ENCODE measurements at regions not wholly inside any gene's neighbourhood (a gene's known extent, or its start where the extent isn't known, plus 50 kb on each side); places are given as distances from the start of the nearest gene placed in this dataset.

GRCh38 chr16:27686926-27687325 lies 137.0 kb downstream of the KATNIP start:
- no peak for FAIRE-seq

DNA sequence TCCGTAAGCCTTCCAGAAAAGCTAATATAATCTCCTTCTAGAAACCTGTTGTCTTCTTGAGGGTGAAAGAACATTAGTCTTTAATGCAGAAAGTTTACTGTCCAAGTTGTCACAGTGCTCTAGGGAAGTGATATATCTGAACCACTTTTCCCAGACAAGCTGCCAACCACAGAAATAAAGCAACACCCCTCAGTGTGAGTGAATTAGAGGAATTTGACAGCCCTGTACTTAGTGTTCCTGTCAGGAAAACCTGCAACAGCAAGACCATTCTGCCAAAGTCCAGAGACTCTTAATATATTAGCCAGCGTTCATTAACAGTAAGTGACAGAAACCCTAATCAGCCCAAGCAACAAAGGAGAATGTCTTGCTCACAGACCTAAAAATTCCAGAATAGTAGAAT lies 137.7 kb downstream of the KATNIP start:
- no peak for FAIRE-seq

DNA sequence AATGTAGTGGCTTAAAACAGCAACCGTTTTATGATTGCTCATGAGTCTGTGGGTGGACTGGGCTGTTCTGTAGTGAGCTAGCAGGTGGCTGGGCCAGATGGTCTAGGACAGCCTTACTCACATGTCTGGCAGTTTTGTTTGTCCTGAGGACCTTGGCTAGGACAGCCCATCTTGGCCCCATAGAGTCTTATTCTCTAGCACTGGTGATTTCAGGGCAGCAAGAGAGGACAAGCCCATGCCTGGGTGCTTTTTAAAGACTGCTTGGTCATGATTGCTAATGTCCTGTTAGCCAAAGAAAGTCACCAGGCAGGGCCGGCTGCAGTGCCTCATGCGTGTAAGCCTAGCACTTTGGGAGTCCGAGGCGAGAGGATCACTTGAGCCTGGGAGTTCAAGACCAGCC lies 139.8 kb downstream of the KATNIP start:
- FAIRE-seq: no peak

GRCh38 chr16:27690608-27691007 lies 140.7 kb downstream of the KATNIP start:
- FAIRE-seq: no peak

- no peak for FAIRE-seq
Observed at GRCh38 chr16:27691721-27692120, 141.8 kb downstream of the KATNIP start.

DNA sequence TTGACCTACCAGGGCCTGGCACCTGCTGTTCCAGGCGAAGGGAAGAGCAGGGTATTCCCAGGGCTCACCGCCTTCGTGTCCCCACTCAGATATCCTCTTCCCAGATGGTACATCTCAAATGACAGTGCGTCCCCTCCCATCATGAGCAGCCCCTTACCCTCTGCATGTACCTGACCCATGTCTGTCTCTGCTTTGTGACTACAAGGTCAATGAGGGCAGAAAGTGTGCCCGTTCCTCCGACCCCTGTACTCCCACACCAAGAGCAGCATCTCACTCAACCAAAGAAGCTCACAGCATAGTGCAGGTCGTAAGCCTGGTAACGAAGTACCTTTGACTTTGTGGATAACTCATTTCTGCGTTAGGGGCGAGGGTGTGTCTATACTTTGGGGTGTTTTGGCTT lies 142.6 kb downstream of the KATNIP start:
- FAIRE-seq: no peak

- no peak for FAIRE-seq
Observed at GRCh38 chr16:27695161-27695560, 145.2 kb downstream of the KATNIP start.

- no peak for FAIRE-seq
Observed at GRCh38 chr16:27698266-27698665, 148.3 kb downstream of the KATNIP start.

DNA sequence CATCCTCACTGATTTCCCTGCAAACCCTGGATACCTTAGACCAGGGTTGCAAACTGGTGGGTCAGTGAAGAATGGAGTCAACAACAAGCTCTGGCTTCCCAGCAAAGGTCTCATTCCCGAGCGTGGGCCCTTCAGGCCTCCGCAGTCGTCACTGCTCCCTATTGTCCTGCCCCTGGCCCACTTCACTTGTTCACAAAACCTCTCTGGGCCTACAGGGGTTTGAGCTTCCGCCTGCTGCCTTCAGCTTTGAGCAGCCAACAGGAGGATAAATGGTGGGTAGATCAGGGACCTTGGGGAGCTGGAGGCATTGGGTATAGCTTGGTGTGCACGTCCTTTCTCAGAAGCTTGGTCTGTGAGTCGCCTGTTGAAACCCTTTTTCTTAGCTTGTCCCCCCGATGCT lies 148.8 kb downstream of the KATNIP start:
- no peak for FAIRE-seq

DNA sequence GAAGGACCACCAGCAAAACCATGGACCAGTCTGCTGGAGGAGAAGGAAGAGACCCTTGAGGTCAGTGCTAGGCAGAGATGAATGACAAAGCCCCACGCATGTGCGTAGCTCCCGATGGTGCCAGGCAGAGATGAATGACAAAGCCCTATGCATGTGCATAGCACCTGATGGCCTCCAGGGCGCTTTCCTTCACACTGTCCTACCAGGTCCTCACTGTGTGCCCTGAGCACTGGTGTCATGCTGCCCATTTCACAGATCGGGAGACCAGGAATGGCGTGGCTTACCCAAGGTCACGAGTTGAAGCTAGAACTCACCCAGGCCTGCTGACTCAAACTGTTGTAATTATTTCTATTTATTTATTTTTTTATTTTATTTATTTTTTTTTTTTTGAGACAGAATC lies 149.6 kb downstream of the KATNIP start:
- FAIRE-seq: no peak

- FAIRE-seq: no peak
Observed at GRCh38 chr16:27700304-27700995, 150.5 kb downstream of the KATNIP start.

GRCh38 chr16:27701381-27701780 lies 151.4 kb downstream of the KATNIP start:
- FAIRE-seq: no peak

GRCh38 chr16:27703121-27703520 lies 153.2 kb downstream of the KATNIP start:
- no peak for FAIRE-seq

GRCh38 chr16:27703545-27703944 lies 153.6 kb downstream of the KATNIP start:
- FAIRE-seq: no peak

- FAIRE-seq: no peak
Observed at GRCh38 chr16:27704252-27704651, 154.3 kb downstream of the KATNIP start.

GRCh38 chr16:27706156-27706865 lies 156.4 kb downstream of the KATNIP start:
- no peak for FAIRE-seq

DNA sequence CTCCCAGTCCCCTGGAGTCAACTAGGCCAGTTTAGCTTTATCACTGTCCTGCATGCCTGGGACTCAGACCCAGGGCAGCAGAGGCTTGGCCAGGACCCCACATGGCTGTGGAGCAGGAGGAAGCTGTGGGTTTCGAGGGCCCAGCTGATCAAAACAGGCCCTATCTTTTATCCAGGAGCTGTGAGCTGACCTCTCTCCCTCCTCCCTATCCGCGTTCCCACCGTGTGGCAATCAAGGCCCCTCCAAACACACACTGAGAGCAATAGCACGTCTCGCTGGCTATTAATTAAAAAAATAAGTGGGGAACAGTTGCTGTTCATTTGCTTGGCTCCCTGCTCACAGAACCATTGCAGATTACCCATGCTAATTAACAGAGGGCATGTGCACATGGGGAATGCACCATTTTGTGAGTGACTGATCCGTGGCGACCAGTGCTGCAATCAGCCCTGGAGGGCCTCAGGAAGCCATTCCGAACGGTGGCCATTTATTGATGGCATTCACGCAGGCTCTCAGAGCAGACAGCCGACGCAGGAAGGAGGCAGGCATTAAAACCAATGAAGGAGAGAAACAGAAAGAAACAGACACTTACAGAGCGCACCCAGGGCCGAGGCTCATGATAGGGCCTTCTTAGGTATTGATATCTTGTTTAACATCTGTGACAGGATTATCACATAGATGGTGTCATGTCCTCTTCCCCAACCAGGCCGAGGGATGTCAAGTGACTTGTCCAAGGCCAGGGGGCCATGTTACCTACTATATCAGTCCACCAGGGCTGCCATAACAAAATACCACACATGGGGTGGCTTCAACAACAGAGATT lies 157.1 kb downstream of the KATNIP start:
- no peak for FAIRE-seq

- FAIRE-seq: no peak
Observed at GRCh38 chr16:27708651-27709050, 158.7 kb downstream of the KATNIP start.

DNA sequence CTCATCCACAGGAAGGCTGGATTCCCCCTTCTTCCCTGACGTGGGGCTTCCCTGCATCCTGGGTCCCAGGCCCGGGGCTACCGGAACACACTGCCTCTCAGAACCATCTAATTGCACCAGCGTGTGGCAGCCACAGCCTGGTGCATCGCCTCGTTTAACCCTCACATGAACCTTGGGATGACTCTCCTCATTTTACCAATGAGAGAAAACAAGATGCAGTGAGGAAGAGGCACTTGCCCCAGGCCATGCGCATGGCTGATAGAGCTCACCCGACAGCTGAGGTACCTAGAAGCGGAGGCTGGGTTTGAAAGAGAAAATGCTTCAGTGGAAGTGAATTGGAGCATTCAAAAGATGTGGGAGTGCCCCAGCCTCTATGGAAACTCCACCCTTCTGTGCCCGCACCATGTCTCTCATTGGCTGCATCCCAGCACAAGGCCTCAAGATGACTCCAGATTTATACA lies 162.3 kb downstream of the KATNIP start:
- no peak for FAIRE-seq

GRCh38 chr16:27717726-27718125 lies 167.8 kb downstream of the KATNIP start:
- no peak for FAIRE-seq

DNA sequence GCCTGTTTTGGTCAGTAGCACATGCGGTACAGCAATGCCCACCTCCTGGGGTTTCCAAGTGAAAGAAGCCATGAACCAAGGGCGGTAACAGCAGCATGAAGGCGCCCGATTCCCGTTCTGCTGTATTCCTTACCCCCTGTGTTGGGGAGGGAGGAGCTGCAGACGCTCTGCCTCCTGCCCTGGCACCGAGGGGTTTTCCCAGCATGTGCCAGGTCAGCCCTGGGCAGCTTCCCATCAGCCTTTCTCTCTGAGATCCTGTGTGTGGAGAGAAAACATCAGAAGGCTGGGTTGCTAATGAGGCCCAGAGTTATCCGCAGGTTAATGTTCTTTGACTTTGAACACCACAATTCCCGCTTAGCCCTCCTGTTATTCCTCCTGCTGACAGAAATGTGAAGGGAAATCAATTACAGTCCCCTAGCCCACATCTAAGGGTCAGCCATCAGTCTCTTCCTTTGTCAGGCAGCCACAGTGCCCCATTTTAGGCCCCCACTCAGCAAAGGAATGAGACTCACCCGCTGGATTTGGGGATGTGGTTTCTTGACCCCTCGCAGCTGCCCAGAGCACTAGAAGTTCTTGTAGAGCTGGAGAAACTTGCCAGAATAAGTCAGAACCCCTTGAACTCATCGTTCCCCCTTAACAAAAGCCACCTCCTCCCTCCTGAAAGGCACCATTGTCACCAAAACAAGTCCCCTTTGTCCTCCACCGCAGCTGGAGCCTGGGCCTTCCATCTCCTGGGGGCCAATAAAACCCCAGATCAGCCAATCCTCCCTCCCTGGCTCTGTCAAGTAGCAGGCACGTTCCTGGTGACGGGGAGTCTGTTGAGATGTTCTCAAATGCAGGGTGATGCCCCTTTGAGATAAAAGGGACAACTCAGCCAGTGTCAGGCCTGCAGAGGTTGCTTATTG lies 168.5 kb downstream of the KATNIP start:
- FAIRE-seq: no peak

- FAIRE-seq: no peak
Observed at GRCh38 chr16:27719106-27719445, 169.1 kb downstream of the KATNIP start.
